NCI-H774 (cell line): ENCODE measurements at regions not wholly inside any gene's neighbourhood (a gene's known extent, or its start where the extent isn't known, plus 50 kb on each side); places are given as distances from the start of the nearest gene placed in this dataset.

ENCODE experiments used
- DNase-seq: peaks from one replicate; lab custom pipeline; 2025; lab: John Stamatoyannopoulos, UW

- no peak for DNase-seq
Observed at GRCh38 chr9:88658311-88658822, 123.4 kb downstream of the NXNL2 start.

GRCh38 chr9:88659126-88659525 is 124.1 kb downstream of the NXNL2 start:
- no peak for DNase-seq

DNA sequence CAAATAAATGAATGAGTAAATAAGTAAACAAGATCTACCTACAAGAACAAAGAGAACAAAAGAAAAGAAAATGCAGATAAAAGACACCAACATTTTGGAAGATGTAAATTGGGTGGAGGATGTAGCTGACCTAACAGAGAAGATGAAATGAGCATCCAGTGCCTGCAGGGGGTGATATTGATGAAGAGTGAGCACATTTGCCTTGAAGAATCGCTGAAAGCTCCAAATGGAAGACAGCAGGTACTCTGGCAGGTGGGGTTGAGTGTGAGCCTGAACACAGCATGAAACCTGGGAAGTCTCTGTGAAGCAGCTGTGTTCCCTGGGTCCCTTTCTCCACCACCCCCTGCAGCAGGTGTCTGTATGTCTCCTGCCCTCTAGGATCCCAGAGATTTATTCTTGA is 125.6 kb downstream of the NXNL2 start:
- DNase-seq: no peak

GRCh38 chr9:88661759-88662158 is 126.8 kb downstream of the NXNL2 start:
- DNase-seq: no peak

DNA sequence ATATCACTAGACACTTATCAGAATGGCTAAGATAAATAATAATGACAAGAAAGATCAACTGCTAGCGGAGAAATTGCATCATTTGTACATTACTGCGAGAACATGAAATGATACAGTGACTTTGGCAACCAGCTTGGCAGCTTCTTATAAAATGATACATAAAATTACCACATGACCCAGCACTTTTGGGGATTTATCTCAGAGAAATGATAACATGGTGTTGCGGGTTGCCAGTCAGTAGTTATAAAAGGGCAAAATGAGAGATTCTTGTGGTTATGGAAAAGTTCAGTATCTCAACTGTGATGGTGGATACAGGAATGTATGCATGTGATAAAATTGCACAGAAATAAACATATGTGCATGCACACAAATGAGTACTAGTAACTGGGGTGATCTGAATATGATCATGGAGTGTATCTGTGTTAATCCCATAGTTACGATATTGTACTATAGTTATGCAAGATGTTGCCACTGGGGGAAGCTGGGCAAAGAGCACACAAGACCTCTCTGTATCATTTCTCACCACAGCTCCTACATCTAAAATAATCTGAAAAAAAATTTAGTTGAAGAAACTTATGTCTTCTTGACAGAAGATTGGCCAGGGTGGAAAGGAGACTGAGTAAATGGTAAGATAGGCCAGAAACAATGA is 128.9 kb downstream of the NXNL2 start:
- DNase-seq: no peak

- no peak for DNase-seq
Observed at GRCh38 chr9:88664773-88665172, 129.8 kb downstream of the NXNL2 start.

DNA sequence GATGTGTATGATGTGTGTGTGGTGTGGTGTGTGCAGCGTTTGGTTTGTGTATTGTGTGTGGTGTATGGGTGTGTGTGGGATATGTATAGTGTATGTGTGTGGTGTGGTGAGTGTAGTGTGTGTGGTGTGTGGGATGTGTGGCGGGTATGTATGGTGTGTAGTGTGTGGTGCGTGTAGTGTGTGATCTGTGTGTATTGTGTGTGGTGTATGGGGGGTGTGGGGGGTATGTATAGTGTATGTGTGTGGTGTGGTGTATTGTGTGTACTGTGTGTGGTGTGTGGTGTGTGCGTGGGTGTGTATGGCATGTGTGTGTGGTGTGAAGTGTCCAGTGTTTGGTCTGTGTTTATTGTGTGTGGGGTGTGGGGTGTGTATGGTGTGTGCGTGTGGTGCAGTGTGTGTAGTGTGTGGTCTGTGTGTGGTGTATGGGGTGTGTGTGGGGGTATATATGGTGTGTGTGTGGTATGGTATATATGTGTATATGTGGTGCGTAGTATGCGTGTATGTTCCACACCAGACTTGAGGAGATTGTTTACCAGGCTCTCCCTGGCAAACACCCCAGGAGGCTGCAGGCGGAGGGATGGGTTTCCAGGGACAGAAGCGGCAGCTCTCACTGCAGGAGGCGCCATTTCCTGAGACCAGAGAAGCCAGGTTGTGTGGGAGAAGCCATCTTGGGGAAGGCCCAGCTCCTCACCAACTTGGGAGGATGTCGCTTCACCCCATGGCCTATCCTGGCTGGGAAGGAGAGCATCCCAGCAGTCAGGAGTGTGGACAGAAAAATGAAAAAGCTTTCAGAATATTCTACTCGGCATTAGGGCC is 138.1 kb downstream of the NXNL2 start:
- DNase-seq: no peak

DNA sequence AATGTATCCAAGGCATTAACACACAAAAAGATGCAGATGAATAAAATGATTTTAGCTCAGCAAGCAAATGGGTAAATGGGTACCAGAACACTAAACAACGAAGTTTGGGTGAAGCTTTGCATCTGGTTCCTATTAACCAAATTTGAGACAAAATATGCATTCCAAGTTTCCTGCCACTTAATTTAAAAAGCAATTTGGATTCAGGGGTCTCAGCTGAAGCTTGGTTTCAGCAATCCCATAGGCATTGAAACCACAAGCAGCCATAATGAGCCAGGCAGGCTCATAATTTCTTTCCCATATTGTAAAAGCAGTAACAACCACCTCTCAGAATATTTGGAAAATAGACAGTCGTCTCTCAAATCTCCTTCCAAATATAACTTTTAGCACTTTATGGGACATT is 138.9 kb downstream of the NXNL2 start:
- no peak for DNase-seq

- no peak for DNase-seq
Observed at GRCh38 chr9:88676644-88677043, 141.7 kb downstream of the NXNL2 start.

- DNase-seq: no peak
Observed at GRCh38 chr9:88678008-88678407, 143.0 kb downstream of the NXNL2 start.

DNA sequence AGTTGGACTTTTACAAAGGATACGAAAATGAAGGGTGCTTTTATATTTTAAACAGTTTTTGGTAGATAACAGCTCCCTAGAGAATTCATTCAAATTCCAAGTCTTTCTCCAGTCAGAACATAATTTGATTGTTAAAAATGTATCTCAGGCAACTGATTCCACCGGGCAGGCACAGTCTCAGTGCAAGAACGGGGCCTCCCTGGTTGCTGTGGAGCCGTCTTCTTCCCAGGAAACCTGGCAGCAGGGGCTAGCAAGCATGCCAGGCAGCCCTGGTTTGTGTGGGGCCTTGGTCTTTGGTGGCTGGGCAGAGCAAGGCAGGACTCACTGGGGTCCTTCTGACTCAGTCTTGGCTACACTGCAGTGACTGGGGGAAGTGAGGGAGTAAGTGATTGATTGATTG is 143.5 kb downstream of the NXNL2 start:
- no peak for DNase-seq

DNA sequence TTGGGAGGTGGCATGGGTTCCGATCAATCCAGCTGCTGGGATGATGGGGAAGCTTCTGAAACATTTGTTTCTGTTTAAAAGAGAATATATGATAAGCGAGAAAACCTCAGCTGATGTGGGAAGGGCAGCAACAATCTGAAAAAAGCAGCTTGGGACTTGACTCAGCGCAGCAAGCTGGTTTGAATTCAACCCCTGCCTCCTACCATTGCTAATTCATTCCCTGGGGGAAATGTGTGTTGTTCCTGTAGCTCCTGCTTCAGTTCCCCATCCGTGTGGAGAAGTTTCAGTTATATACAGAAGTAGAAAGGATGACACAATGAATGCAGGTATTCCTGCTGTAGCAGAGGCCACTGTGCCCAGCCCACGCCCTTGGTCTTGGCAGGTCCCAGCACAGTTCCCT is 145.1 kb downstream of the NXNL2 start:
- no peak for DNase-seq

DNA sequence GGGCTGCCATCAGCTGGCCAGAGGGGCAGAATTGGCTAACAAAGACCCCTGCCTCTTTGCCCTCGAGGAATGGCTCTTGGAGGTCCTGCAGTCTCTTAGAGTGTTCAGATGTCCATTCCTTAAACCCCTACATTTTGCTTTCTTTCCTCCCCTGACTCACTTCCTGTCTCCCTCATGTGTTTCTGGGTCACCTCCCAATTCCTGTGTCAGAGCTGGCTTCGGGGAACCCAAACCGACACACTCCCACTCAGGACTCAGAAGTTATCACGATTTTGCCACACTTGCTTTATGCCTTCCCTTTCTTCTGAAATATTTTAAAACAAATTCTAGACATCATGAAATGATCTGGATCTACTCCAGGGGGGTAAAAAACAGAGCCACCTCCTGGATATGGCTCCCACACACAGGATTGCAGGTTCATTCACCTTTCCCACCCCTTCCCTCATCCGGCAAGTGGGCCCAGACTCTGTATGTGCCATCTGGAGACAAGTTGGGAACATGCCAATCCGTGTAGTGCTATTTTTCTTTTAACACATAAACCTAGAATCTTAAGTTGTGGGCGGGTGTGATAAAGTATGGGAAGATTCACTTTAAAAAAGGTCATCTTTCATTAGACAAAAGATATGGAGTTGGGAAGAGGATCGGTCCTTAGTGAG is 145.7 kb downstream of the NXNL2 start:
- no peak for DNase-seq

GRCh38 chr9:88681434-88681833 is 146.5 kb downstream of the NXNL2 start:
- no peak for DNase-seq

GRCh38 chr9:88682431-88682831 is 147.5 kb downstream of the NXNL2 start:
- no peak for DNase-seq

- no peak for DNase-seq
Observed at GRCh38 chr9:88684046-88684445, 149.1 kb downstream of the NXNL2 start.

DNA sequence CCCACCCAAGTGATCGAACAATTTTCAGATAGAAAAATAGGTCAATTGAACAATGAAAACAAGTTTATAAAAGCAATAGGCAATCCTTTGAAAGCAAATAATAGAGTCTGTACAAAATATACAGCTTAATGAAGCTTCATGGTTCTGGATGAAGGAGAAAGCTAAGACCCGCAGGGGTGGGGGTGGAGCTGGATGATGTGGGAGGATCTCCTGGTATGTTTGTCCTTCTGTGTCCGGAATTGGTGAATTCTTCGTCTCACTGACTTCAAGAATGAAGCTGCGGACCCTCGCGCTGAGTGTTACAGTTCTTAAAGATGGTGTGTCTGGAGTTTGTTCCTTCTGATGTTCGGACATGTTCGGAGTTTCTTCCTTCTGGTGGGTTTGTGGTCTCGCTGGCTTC is 149.9 kb downstream of the NXNL2 start:
- no peak for DNase-seq

GRCh38 chr9:88685966-88686365 is 151.0 kb downstream of the NXNL2 start:
- DNase-seq: no peak

DNA sequence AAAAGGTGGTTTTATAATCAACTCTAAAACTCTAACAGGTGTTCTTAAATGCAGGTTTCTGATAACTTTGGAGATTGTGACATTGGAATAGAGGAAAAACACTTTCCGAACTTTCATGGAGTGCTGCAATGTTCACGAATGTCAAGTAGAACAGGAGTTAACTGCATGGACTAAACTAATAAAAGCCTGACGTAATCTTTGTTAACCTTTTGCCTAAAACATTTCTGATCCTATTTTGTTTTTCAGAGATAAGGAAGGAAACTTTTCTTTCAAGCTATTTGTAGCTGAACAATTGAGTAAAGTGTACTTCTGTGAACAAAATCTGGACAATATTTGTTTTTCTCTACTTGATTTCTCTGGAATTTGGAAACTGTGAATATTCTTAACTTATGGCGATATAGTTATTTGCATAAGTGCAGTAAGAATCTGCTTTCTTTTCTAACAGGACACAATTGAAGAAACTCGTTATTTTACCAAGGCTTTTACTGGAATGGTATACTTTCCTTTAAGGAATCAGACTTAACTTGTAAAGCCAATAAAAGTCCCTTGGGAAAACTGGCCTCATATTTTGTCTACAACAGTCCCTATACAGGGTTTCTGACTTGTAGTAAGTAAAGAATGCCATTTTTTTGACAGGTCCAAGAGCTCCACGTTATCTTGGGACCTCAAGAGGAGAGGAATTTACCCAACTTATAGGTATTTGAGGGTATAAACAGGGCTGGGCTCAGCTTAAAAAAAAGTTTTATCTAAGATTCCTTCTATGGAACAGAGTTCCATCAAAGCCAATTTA is 154.7 kb downstream of the NXNL2 start:
- no peak for DNase-seq

DNA sequence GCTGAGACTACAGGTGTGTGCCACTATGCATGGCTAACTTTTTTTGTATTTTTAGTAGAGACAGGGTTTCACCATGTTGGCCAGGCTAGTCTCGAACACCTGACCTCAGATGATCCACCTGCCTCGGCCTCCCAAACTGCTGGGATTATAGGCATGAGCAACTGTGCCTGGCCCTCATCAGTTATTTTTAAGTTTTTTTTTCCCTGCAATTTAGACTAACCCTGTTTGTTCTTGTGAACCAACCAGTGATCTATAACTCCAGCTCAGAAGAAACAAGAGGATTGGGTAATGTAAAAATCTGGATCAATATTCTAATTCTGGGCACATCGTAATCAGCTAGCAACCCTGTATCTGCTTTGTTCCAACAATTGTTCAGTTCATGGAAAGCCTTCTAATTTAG is 155.7 kb downstream of the NXNL2 start:
- no peak for DNase-seq

DNA sequence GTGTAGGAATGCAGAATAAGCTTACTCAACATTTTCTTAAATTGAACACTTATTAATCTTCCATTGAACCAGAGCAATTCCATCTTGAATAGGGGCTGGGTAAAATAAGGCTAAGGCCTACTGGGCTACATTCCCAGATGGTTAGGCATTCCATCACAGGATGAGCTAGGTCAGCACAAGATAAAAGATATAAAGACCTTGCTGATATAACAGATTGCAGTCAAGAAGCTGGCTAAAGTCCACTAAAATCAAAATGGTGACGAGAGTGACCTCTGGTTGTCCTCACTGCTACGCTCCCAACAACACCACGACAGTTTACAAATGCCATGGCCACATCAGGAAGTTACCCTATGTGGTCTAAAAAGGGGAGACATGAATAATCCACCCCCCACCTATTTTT is 156.1 kb downstream of the NXNL2 start:
- DNase-seq: no peak

GRCh38 chr9:88691811-88692210 is 156.8 kb downstream of the NXNL2 start:
- no peak for DNase-seq
